ENCODE measurements at regions not wholly inside any gene's neighbourhood (a gene's known extent, or its start where the extent isn't known, plus 50 kb on each side); places are given as distances from the start of the nearest gene placed in this dataset.

DNA sequence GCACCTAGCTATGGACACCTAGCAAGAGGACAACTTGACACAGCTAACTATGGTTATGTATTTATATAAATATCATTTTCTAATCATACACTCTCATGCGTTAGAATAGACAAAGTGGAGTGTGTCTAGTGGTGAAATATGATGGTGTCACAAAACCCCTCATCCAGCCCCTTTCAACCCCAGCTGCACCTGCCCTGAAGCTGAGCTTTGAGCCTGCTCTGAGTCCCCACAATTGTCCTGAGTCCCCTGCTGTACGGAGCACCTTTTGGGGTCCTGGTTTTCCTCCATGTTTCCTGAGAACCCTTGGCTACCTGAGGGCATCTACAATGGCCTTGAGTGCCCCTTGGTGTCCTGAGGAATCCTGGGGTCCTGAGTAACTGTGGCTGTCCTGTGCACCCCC is 1072.8 kb downstream of the TMEM121 start:
- intact Hi-C loops (cut with DNase I), result no loop called here
- no peaks in the 10 kb centered on the region for H3K36me3 ChIP-seq (ENCODE audit: insufficient read depth in 1 of 2, low read depth in 1 of 2)
- H3K27me3 ChIP-seq (ENCODE audit: insufficient read depth in 3 of 3, low read length in 2 of 3), result no peaks in the 10 kb centered on the region
- no peak overlapping the region for H3K4me3 ChIP-seq
- WGBS, 3 donors, result 45 to 58% (median 45%) methylated on average over 2 of the region's 2 CpGs
- TF ChIP-seq, protein P1, sequence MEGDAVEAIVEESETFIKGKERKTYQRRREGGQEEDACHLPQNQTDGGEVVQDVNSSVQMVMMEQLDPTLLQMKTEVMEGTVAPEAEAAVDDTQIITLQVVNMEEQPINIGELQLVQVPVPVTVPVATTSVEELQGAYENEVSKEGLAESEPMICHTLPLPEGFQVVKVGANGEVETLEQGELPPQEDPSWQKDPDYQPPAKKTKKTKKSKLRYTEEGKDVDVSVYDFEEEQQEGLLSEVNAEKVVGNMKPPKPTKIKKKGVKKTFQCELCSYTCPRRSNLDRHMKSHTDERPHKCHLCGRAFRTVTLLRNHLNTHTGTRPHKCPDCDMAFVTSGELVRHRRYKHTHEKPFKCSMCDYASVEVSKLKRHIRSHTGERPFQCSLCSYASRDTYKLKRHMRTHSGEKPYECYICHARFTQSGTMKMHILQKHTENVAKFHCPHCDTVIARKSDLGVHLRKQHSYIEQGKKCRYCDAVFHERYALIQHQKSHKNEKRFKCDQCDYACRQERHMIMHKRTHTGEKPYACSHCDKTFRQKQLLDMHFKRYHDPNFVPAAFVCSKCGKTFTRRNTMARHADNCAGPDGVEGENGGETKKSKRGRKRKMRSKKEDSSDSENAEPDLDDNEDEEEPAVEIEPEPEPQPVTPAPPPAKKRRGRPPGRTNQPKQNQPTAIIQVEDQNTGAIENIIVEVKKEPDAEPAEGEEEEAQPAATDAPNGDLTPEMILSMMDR (IDR thresholded peaks at IDR 0.05), result no peak
- H3K4me1 ChIP-seq, result no peaks in the 10 kb centered on the region
- no peak for DNase-seq
- no peaks in the 10 kb centered on the region for H3K9me3 ChIP-seq
- no peak overlapping the region for H3K27ac ChIP-seq
- no peak for ATAC-seq

DNA sequence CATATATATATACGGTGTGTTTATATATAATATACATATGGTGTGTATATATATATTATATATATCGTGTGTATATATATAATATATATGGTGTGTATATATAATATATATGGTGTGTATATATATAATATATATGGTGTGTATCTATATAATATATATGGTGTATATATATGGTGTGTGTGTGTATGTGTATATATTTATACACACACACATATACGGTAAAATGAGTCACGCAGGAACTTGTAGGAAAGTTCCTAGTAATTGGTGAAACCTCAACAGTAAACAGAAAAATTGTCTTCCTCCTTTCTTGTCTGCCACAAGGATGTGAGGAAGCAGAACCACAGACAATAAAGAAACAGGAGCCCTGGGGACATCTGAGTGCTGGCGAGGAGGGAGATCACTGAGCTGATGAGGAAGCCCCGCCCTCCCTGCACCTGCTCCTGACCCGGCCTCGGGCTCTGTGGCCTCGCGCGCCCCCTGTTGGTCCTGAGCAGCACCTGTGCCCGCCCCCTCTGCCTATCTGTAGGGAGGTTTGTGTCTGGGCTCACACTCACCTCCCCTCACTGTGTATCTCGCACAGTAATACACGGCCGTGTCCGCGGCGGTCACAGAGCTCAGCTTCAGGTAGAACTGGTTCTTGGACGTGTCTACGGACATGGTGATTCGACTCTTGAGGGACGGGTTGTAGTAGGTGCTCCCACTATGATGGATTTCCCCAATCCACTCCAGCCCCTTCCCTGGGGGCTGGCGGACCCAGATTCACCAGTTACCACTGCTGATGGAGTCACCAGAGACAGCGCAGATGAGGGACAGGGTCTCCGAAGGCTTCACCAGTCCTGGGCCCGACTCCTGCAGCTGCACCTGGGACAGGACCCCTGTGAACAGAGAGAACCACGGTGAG is 1079.4 kb downstream of the TMEM121 start:
- Histone ChIP-seq H3K27me3 (ENCODE audit: insufficient read depth in 3 of 3, low read length in 2 of 3) (no peaks in the 10 kb centered on the region), H3K36me3 (ENCODE audit: insufficient read depth in 1 of 2, low read depth in 1 of 2) (no peaks in the 10 kb centered on the region), H3K4me1 (no peaks in the 10 kb centered on the region), H3K4me3 (no peak overlapping the region), H3K9me3 (no peaks in the 10 kb centered on the region), H3K27ac (no peak overlapping the region)
- TF ChIP-seq, protein P1 (IDR thresholded peaks at IDR 0.05), result no peak
- 53 to 58% (median 54%) methylated on average over 26 to 27 of the region's 27 CpGs for WGBS, 3 donors
- ATAC-seq (no peak), DNase-seq (no peak)
- intact Hi-C loops (cut with DNase I), result no loop called here

DNA sequence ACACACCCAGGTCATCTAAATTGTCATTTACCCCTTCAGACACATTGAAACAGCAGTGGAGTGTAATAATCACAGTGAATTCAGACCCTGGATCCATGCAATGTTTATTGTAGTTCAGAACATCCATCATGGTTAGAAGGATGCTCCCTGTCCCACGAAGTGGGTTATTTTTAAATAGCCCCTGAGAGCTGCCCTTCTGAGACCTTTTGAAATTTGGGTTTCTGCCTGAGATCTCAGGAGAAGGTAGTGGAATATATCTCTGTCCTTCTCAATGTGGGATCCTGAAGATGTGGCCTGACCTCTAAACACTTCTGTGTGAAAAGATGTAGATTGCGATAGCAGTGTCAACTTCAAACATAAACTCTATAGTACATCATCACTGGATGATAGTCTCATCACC is 1080.6 kb downstream of the TMEM121 start:
- no peak overlapping the region for H3K4me3 ChIP-seq
- DNase-seq, result no peak
- no peaks in the 10 kb centered on the region for H3K9me3 ChIP-seq
- no peak for ATAC-seq
- intact Hi-C loops (cut with DNase I), result no loop called here
- H3K27ac ChIP-seq, result no peak overlapping the region
- WGBS, 3 donors, result 48 to 56% (median 48%) methylated on average over 2 of the region's 2 CpGs
- no peaks in the 10 kb centered on the region for H3K4me1 ChIP-seq
- H3K36me3 ChIP-seq (ENCODE audit: insufficient read depth in 1 of 2, low read depth in 1 of 2), result no peaks in the 10 kb centered on the region
- TF ChIP-seq, protein P1 (IDR thresholded peaks at IDR 0.05), result no peak
- H3K27me3 ChIP-seq (ENCODE audit: insufficient read depth in 3 of 3, low read length in 2 of 3), result no peaks in the 10 kb centered on the region

DNA sequence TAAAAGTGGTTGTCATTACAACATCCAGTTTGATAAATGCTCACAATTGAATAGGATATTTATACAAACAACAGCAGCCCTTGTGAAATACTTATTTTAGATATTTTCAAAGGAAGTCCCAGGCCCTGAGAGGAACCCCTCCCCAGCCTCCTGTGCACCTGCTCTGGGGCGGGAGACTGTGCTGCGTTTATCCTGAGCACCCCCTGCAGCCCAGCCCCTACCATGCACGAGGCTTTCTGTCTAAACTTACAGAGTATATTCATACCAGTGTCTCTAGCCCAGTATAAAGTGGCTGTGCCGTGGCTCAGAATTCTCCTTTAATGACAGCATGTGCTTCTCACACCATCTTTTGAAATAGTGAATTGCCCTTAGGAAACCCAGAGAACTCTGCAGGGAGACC is 1084.3 kb downstream of the TMEM121 start:
- TF ChIP-seq, protein P1 (IDR thresholded peaks at IDR 0.05), result no peak
- Histone ChIP-seq H3K36me3 (ENCODE audit: insufficient read depth in 1 of 2, low read depth in 1 of 2) (no peaks in the 10 kb centered on the region), H3K9me3 (no peaks in the 10 kb centered on the region), H3K27ac (no peak overlapping the region), H3K4me3 (no peak overlapping the region), H3K4me1 (no peaks in the 10 kb centered on the region), H3K27me3 (ENCODE audit: insufficient read depth in 3 of 3, low read length in 2 of 3) (no peaks in the 10 kb centered on the region)
- intact Hi-C loops (cut with DNase I), result no loop called here
- ATAC-seq, result no peak
- no peak for DNase-seq
- 40 to 58% (median 47%) methylated on average over 4 of the region's 4 CpGs for WGBS, 3 donors
